ENCODE measurements at regions not wholly inside any gene's neighbourhood (a gene's known extent, or its start where the extent isn't known, plus 50 kb on each side); places are given as distances from the start of the nearest gene placed in this dataset.

- no peak for DNase-seq (ENCODE audit: low read depth in 4 of 4, low spot score in 1 of 4)
Observed at GRCh38 chr3:137958636-137959035, 51.3 kb upstream of the CLDN18 start.

All from stimulated activated CD4-positive, alpha-beta T cell treated with anti-CD3 and anti-CD28 coated beads, Interleukin-1b, Interleukin-23, amount 100 ng/mL, for 24 hours (primary cell).